GM23248 (cell line): ENCODE measurements at regions not wholly inside any gene's neighbourhood (a gene's known extent, or its start where the extent isn't known, plus 50 kb on each side); places are given as distances from the start of the nearest gene placed in this dataset.

Experiments
- DNase-seq: peaks from one replicate; pipeline ENCODE4 v3.0.0-alpha.2; 2015
- H2AFZ ChIP-seq: fragments of 200-600 bp; sonication (generic); 2 replicates; pipeline ENCODE4 v1.6.1; 2016; ENCODE audit warnings: antibody characterized with exemption
- H3F3A ChIP-seq: fragments of 200-600 bp; sonication (generic); 2 replicates; pipeline ENCODE4 v1.6.1; 2016; ENCODE audit warnings: mild to moderate bottlenecking, antibody characterized with exemption, mixed run types; ENCODE audit not compliant: insufficient read depth
- H3K27ac ChIP-seq: fragments of 200-600 bp; sonication (generic); 2 replicates; pipeline ENCODE4 v1.5.1; 2016; ENCODE audit warnings: mild to moderate bottlenecking
- H3K27me3 ChIP-seq: fragments of 200-600 bp; sonication (generic); replicated peaks from 2 replicates; pipeline ENCODE4 v1.6.1; 2016; ENCODE audit warnings: mild to moderate bottlenecking; ENCODE audit not compliant: insufficient read depth
- H3K36me3 ChIP-seq: fragments of 200-600 bp; sonication (generic); 2 replicates; pipeline ENCODE4 v1.6.1; 2016; ENCODE audit warnings: low read depth, mild to moderate bottlenecking
- H3K4me1 ChIP-seq: fragments of 200-600 bp; sonication (generic); 2 replicates; pipeline ENCODE4 v1.6.1; 2016; ENCODE audit warnings: mild to moderate bottlenecking; ENCODE audit not compliant: insufficient read depth
- H3K4me2 ChIP-seq: fragments of 200-600 bp; sonication (generic); one replicate; pipeline ENCODE4 v1.6.1; 2016; ENCODE audit warnings: mild to moderate bottlenecking; ENCODE audit not compliant: unreplicated experiment
- H3K4me3 ChIP-seq: fragments of 200-600 bp; sonication (generic); 2 replicates; pipeline ENCODE4 v1.5.1; 2016; ENCODE audit warnings: mild to moderate bottlenecking
- H3K79me2 ChIP-seq: fragments of 200-600 bp; sonication (generic); 2 replicates; pipeline ENCODE4 v1.6.1; 2016; ENCODE audit warnings: mild to moderate bottlenecking; ENCODE audit not compliant: insufficient read depth
- H3K9ac ChIP-seq: fragments of 200-600 bp; sonication (generic); 2 replicates; pipeline ENCODE4 v1.6.1; 2016; ENCODE audit warnings: mild to moderate bottlenecking
- H3K9me2 ChIP-seq: fragments of 200-600 bp; sonication (generic); 2 replicates; pipeline ENCODE4 v1.6.1; 2016; ENCODE audit warnings: mixed run types, mild to moderate bottlenecking, moderate library complexity; ENCODE audit not compliant: insufficient read depth
- H3K9me3 ChIP-seq: fragments of 200-600 bp; sonication (generic); one replicate; pipeline ENCODE4 v1.6.1; 2017; ENCODE audit warnings: low read depth
- H4K20me1 ChIP-seq: fragments of 200-600 bp; sonication (generic); 2 replicates; pipeline ENCODE4 v1.6.0; 2016; ENCODE audit not compliant: insufficient read depth
- EZH2 ChIP-seq: fragments of 200-600 bp; sonication (generic); IDR thresholded peaks from 2 replicates; pipeline ENCODE4 v1.6.1; 2018; ENCODE audit warnings: antibody characterized with exemption, mild to moderate bottlenecking; ENCODE audit not compliant: insufficient read depth, poor library complexity, severe bottlenecking
- EZH2phosphoT487 ChIP-seq: fragments of 200-600 bp; sonication (generic); IDR thresholded peaks from 2 replicates; pipeline ENCODE4 v1.6.1; 2018; ENCODE audit warnings: antibody characterized with exemption, moderate library complexity, mild to moderate bottlenecking, low read depth; ENCODE audit not compliant: insufficient read depth
- whole genome bisulfite sequencing, 2 experiments: methylation state at CpG; one replicate each; pipeline ENCODE4 v1.1.6; 2015 to 2017; ENCODE audit warnings: low lambda C conversion rate in 2 of 2, low coverage in 1 of 2; ENCODE audit errors: missing lambda C conversion rate in 2 of 2; 5-methylcytosine and 5-hydroxymethylcytosine counted together
- in situ Hi-C: fragments of 300-500 bp; cut with MboI; formaldehyde crosslinking; loops from 2 replicates; pipeline ENCODE4 v1.15.0; 2020

GRCh38 chr16:64234200-64234599 lies 887.7 kb downstream of the CDH11 start:
- Histone ChIP-seq H3K9ac (no peak overlapping the region), H3K4me1 (peaks cover 13% of the 10 kb centered on the region), H3K9me2 (no peaks in the 10 kb centered on the region), H4K20me1 (no peaks in the 10 kb centered on the region), H3K4me2 (no peak overlapping the region), H3F3A (peaks cover 4% of the 10 kb centered on the region; the same call in 1 of the 2 replicates), H3K27me3 (no peaks in the 10 kb centered on the region), H3K79me2 (no peaks in the 10 kb centered on the region), H3K36me3 (no peaks in the 10 kb centered on the region), H3K27ac (no peak overlapping the region), H3K4me3 (no peak overlapping the region), H2AFZ (no peak overlapping the region), H3K9me3 (no peaks in the 10 kb centered on the region)
- no peak for TF ChIP-seq EZH2phosphoT487
- TF ChIP-seq EZH2: no peak
- 73 to 77% methylated on average over 3 of the region's 3 CpGs for WGBS, 2 experiments
- in situ Hi-C loops: no loop called here
- DNase-seq: no peak

- Histone ChIP-seq H3F3A (no peaks in the 10 kb centered on the region), H3K79me2 (no peaks in the 10 kb centered on the region), H3K9ac (no peak overlapping the region), H3K9me3 (no peaks in the 10 kb centered on the region), H3K4me1 (no peaks in the 10 kb centered on the region), H3K9me2 (no peaks in the 10 kb centered on the region), H4K20me1 (no peaks in the 10 kb centered on the region), H3K4me2 (no peak overlapping the region), H2AFZ (no peak overlapping the region), H3K36me3 (no peaks in the 10 kb centered on the region), H3K27ac (no peak overlapping the region), H3K27me3 (no peaks in the 10 kb centered on the region), H3K4me3 (no peak overlapping the region)
- WGBS, 2 experiments: 69 to 83% methylated on average over 2 of the region's 2 CpGs
- TF ChIP-seq EZH2 (no peak), EZH2phosphoT487 (no peak)
- peak; percentile 3 for DNase-seq
- in situ Hi-C loops: no loop called here
These were observed 896.2 kb downstream of the CDH11 start for GRCh38 chr16:64225696-64226095.

DNA sequence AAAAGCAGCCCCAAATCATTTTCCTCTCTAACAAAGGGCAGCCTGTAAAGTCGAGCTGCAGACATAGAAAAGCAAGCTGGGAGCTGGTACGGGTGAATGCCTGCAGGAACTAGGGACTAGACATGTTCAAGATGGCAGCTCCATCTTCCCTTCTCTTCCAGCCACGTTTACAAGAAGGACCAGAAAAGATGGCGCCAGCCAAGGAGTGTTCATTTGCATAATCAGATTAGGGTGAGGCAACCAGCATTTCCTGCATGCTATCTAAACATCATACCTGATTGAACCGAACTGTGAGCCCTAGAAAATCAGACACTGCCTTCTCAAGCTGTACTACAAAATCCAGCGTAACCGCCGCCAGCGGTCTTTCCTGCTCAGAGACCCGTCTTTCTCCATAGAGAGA lies 896.8 kb downstream of the CDH11 start:
- Histone ChIP-seq H3K9ac (no peak overlapping the region), H3K27ac (no peak overlapping the region), H3K4me1 (no peaks in the 10 kb centered on the region), H3K4me3 (no peak overlapping the region), H3K36me3 (no peaks in the 10 kb centered on the region), H2AFZ (no peak overlapping the region), H3F3A (no peaks in the 10 kb centered on the region), H3K79me2 (no peaks in the 10 kb centered on the region), H3K4me2 (no peak overlapping the region), H3K9me3 (no peaks in the 10 kb centered on the region), H3K27me3 (no peaks in the 10 kb centered on the region), H4K20me1 (no peaks in the 10 kb centered on the region), H3K9me2 (no peaks in the 10 kb centered on the region)
- 70 to 72% methylated on average over 10 of the region's 10 CpGs for WGBS, 2 experiments
- in situ Hi-C loops: no loop called here
- DNase-seq: no peak
- TF ChIP-seq EZH2phosphoT487: no peak

DNA sequence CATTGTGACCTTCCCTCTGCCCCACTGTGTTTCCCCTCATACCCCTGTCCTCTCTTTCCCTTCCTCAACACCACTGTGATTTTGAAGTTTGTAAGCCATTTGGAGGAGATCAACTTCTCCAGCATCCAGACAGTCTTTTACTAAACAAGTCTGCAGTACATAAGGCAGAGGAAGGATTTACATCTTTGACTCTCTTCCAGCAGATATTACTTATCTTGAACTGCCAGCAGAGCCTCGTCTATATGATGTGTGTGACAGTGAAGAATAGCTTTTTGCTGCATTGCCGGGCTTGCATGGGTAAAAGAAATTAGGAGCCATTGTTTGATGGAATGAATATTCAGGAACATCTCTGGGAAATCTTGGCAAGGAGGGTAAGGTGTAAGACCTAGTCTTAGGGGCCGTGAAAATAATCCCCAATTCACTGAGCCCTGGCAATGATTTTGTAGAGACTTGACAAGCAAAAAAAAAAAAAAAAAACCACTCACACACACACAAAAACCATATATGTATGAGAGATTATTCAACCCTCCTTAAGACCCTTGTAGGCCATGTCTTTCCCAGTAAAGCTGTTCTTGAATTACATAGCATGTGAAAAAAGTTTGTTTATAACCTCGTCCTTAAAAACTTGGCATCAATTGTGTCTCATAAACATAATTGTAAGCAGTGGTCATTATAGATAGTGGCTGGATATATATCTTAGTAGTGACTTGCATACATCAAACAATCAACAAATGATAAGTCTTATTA lies 903.9 kb downstream of the CDH11 start:
- no peak overlapping the region for H3K9ac ChIP-seq

DNA sequence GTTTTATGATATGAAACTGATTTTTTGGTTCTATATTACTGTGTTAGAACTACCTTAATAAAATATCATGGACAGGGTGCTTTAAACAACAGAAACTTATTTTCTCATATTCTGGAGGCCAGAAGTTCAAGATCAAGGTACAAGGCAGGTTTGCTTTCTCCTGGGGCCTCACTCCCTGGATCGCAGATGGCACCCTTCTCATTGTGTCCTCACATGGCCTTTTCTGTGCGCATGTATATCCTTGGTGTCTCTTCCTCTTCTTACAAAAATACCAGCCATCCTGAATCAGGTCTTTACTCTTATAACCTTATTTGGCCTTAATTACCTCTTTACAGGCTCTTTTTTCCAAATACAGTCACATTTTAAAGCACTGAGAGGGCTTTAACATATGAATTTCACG lies 906.1 kb downstream of the CDH11 start:
- in situ Hi-C loops: no loop called here
- no peak overlapping the region for H2AFZ ChIP-seq

More for the DNA sequence above, 903.9 kb downstream of the CDH11 start:
- in situ Hi-C loops: no loop called here
- Histone ChIP-seq H3K36me3 (no peaks in the 10 kb centered on the region), H3K27ac (no peak overlapping the region), H3K9me3 (no peaks in the 10 kb centered on the region), H2AFZ (no peak overlapping the region), H3K9me2 (no peaks in the 10 kb centered on the region), H3K4me1 (no peaks in the 10 kb centered on the region), H3F3A (no peaks in the 10 kb centered on the region), H4K20me1 (no peaks in the 10 kb centered on the region), H3K4me3 (no peak overlapping the region), H3K79me2 (no peaks in the 10 kb centered on the region), H3K27me3 (no peaks in the 10 kb centered on the region), H3K4me2 (no peak overlapping the region)
- WGBS, 2 experiments: 63 to 73% methylated on average over 4 of the region's 4 CpGs
- TF ChIP-seq EZH2phosphoT487 (no peak), EZH2 (no peak)
- DNase-seq: no peak

More for the DNA sequence above, 906.1 kb downstream of the CDH11 start:
- Histone ChIP-seq H3K4me2 (no peak overlapping the region), H3K9me2 (no peaks in the 10 kb centered on the region), H3K4me1 (no peaks in the 10 kb centered on the region), H3K9me3 (no peaks in the 10 kb centered on the region), H3K27me3 (no peaks in the 10 kb centered on the region), H3K36me3 (no peaks in the 10 kb centered on the region), H3K4me3 (no peak overlapping the region), H3K79me2 (no peaks in the 10 kb centered on the region), H3F3A (no peaks in the 10 kb centered on the region), H3K27ac (no peak overlapping the region), H3K9ac (no peak overlapping the region), H4K20me1 (no peaks in the 10 kb centered on the region)
- TF ChIP-seq EZH2phosphoT487 (no peak), EZH2 (no peak)
- no peak for DNase-seq
- 81 to 82% methylated on average over 3 of the region's 3 CpGs for WGBS, 2 experiments
